ENCODE measurements at regions not wholly inside any gene's neighbourhood (a gene's known extent, or its start where the extent isn't known, plus 50 kb on each side); places are given as distances from the start of the nearest gene placed in this dataset.

GRCh38 chr11:19604679-19605375 lies 107.8 kb upstream of the NAV2 start:
- Histone ChIP-seq H3K9me3 (replicated peaks in 1 of 2; ENCODE audit: control insufficient read depth in 2 of 2, insufficient read depth in 1 of 2, low read depth in 1 of 2, low read length in 2 of 2) (peaks cover 0 to 3% of the 10 kb centered on the region in 2 donors), H2BK120ac (ENCODE audit: low read depth, low read length) (no peak overlapping the region), H2AK5ac (ENCODE audit: low read depth, low read length) (no peak overlapping the region), H3K9ac (ENCODE audit: low read depth, low read length, poor library complexity) (no peak overlapping the region), H3K4me3 (ENCODE audit: low read length in 2 of 2) (no peak overlapping the region), H3K14ac (ENCODE audit: low read length) (no peak overlapping the region), H2AFZ (ENCODE audit: low read length) (no peak overlapping the region), H2BK15ac (ENCODE audit: low read length) (no peak overlapping the region), H3K4me1 (ENCODE audit: control insufficient read depth in 2 of 2, insufficient read depth in 1 of 2, low read depth in 1 of 2, low read length in 2 of 2) (no peaks in the 10 kb centered on the region), H3K79me1 (ENCODE audit: low read depth, low read length) (no peaks in the 10 kb centered on the region), H3K23ac (ENCODE audit: low read depth, low read length, poor library complexity) (no peak overlapping the region), H3K27me3 (ENCODE audit: control insufficient read depth in 3 of 3, insufficient read depth in 3 of 3, low read depth in 1 of 3, low read length in 3 of 3) (no peaks in the 10 kb centered on the region), H3K18ac (ENCODE audit: low read length) (no peak overlapping the region), H3K36me3 (replicated peaks in 1 of 2; ENCODE audit: control insufficient read depth in 2 of 2, insufficient read depth in 2 of 2, low read length in 2 of 2) (no peaks in the 10 kb centered on the region), H3K4ac (ENCODE audit: low read length) (no peak overlapping the region), H4K91ac (ENCODE audit: low read depth, low read length, poor library complexity) (no peak overlapping the region), H3K27ac (replicated peaks; ENCODE audit: low read length) (no peak overlapping the region), H2BK5ac (ENCODE audit: low read length) (no peak overlapping the region), H3K4me2 (ENCODE audit: insufficient read depth, low read length, poor library complexity, severe bottlenecking) (no peak overlapping the region), H2BK12ac (ENCODE audit: low read length) (no peak overlapping the region), H4K8ac (ENCODE audit: low read depth, low read length) (no peak overlapping the region)
- DNase-seq (ENCODE audit: low spot score), result no peak
- WGBS, 2 donors (ENCODE audit: extremely low coverage in 2 of 2, insufficient read length in 2 of 2, insufficient replicate concordance in 1 of 2), result no CpG with 5 or more reads among the region's 2 CpGs

- Histone ChIP-seq H3K18ac (ENCODE audit: low read length) (no peak overlapping the region), H2AFZ (ENCODE audit: low read length) (no peak overlapping the region), H3K79me1 (ENCODE audit: low read depth, low read length) (no peaks in the 10 kb centered on the region), H3K27ac (replicated peaks; ENCODE audit: low read length) (no peak overlapping the region), H3K23ac (ENCODE audit: low read depth, low read length, poor library complexity) (no peak overlapping the region), H3K36me3 (replicated peaks in 1 of 2; ENCODE audit: control insufficient read depth in 2 of 2, insufficient read depth in 2 of 2, low read length in 2 of 2) (no peaks in the 10 kb centered on the region), H3K4me3 (ENCODE audit: low read length in 2 of 2) (no peak overlapping the region), H2BK5ac (ENCODE audit: low read length) (no peak overlapping the region), H2AK5ac (ENCODE audit: low read depth, low read length) (no peak overlapping the region), H3K4me2 (ENCODE audit: insufficient read depth, low read length, poor library complexity, severe bottlenecking) (no peak overlapping the region), H3K9me3 (replicated peaks in 1 of 2; ENCODE audit: control insufficient read depth in 2 of 2, insufficient read depth in 1 of 2, low read depth in 1 of 2, low read length in 2 of 2) (peaks cover 0 to 3% of the 10 kb centered on the region in 2 donors), H2BK12ac (ENCODE audit: low read length) (no peak overlapping the region), H2BK120ac (ENCODE audit: low read depth, low read length) (no peak overlapping the region), H4K91ac (ENCODE audit: low read depth, low read length, poor library complexity) (no peak overlapping the region), H2BK15ac (ENCODE audit: low read length) (no peak overlapping the region), H3K9ac (ENCODE audit: low read depth, low read length, poor library complexity) (no peak overlapping the region), H3K27me3 (ENCODE audit: control insufficient read depth in 3 of 3, insufficient read depth in 3 of 3, low read depth in 1 of 3, low read length in 3 of 3) (no peaks in the 10 kb centered on the region), H4K8ac (ENCODE audit: low read depth, low read length) (no peak overlapping the region), H3K4me1 (ENCODE audit: control insufficient read depth in 2 of 2, insufficient read depth in 1 of 2, low read depth in 1 of 2, low read length in 2 of 2) (no peaks in the 10 kb centered on the region), H3K4ac (ENCODE audit: low read length) (no peak overlapping the region), H3K14ac (ENCODE audit: low read length) (no peak overlapping the region)
- WGBS, 2 donors (ENCODE audit: extremely low coverage in 2 of 2, insufficient read length in 2 of 2, insufficient replicate concordance in 1 of 2), result no CpG with 5 or more reads among the region's 2 CpGs
- DNase-seq (ENCODE audit: low spot score), result no peak
Observed at GRCh38 chr11:19603771-19604170, 108.9 kb upstream of the NAV2 start.

GRCh38 chr11:19602891-19603290 lies 109.7 kb upstream of the NAV2 start:
- no peak for DNase-seq (ENCODE audit: low spot score)
- no peak overlapping the region for H3K4me2 ChIP-seq (ENCODE audit: insufficient read depth, low read length, poor library complexity, severe bottlenecking)
- no peaks in the 10 kb centered on the region for H3K79me1 ChIP-seq (ENCODE audit: low read depth, low read length)
- H2BK120ac ChIP-seq (ENCODE audit: low read depth, low read length), result no peak overlapping the region
- H3K27ac ChIP-seq (replicated peaks; ENCODE audit: low read length), result no peak overlapping the region
- peaks cover 0 to 4% of the 10 kb centered on the region in 2 donors for H3K4me1 ChIP-seq (ENCODE audit: control insufficient read depth in 2 of 2, insufficient read depth in 1 of 2, low read depth in 1 of 2, low read length in 2 of 2)
- no peak overlapping the region for H3K23ac ChIP-seq (ENCODE audit: low read depth, low read length, poor library complexity)
- no peaks in the 10 kb centered on the region for H3K36me3 ChIP-seq (replicated peaks in 1 of 2; ENCODE audit: control insufficient read depth in 2 of 2, insufficient read depth in 2 of 2, low read length in 2 of 2)
- no peaks in the 10 kb centered on the region for H3K27me3 ChIP-seq (ENCODE audit: control insufficient read depth in 3 of 3, insufficient read depth in 3 of 3, low read depth in 1 of 3, low read length in 3 of 3)
- H3K9ac ChIP-seq (ENCODE audit: low read depth, low read length, poor library complexity), result no peak overlapping the region
- no peak overlapping the region for H4K91ac ChIP-seq (ENCODE audit: low read depth, low read length, poor library complexity)
- no peak overlapping the region for H2AK5ac ChIP-seq (ENCODE audit: low read depth, low read length)
- peak overlapping the region; percentile 40 for H3K18ac ChIP-seq (ENCODE audit: low read length)
- H2AFZ ChIP-seq (ENCODE audit: low read length), result no peak overlapping the region
- no peak overlapping the region for H3K14ac ChIP-seq (ENCODE audit: low read length)
- H3K9me3 ChIP-seq (replicated peaks in 1 of 2; ENCODE audit: control insufficient read depth in 2 of 2, insufficient read depth in 1 of 2, low read depth in 1 of 2, low read length in 2 of 2), result peaks cover 0 to 3% of the 10 kb centered on the region in 2 donors
- H3K4ac ChIP-seq (ENCODE audit: low read length), result no peak overlapping the region
- no peak overlapping the region for H2BK12ac ChIP-seq (ENCODE audit: low read length)
- no CpG with 5 or more reads among the region's 6 CpGs for WGBS, 2 donors (ENCODE audit: extremely low coverage in 2 of 2, insufficient read length in 2 of 2, insufficient replicate concordance in 1 of 2)
- no peak overlapping the region for H4K8ac ChIP-seq (ENCODE audit: low read depth, low read length)
- H3K4me3 ChIP-seq (ENCODE audit: low read length in 2 of 2), result no peak overlapping the region
- no peak overlapping the region for H2BK15ac ChIP-seq (ENCODE audit: low read length)
- H2BK5ac ChIP-seq (ENCODE audit: low read length), result no peak overlapping the region

- Histone ChIP-seq H3K23ac (ENCODE audit: low read depth, low read length, poor library complexity) (no peak overlapping the region), H2BK12ac (ENCODE audit: low read length) (no peak overlapping the region), H3K9ac (ENCODE audit: low read depth, low read length, poor library complexity) (no peak overlapping the region), H2BK120ac (ENCODE audit: low read depth, low read length) (no peak overlapping the region), H3K27me3 (ENCODE audit: control insufficient read depth in 3 of 3, insufficient read depth in 3 of 3, low read depth in 1 of 3, low read length in 3 of 3) (no peaks in the 10 kb centered on the region), H3K14ac (ENCODE audit: low read length) (no peak overlapping the region), H3K4me2 (ENCODE audit: insufficient read depth, low read length, poor library complexity, severe bottlenecking) (no peak overlapping the region), H2AFZ (ENCODE audit: low read length) (no peak overlapping the region), H4K8ac (ENCODE audit: low read depth, low read length) (no peak overlapping the region), H3K27ac (replicated peaks; ENCODE audit: low read length) (no peak overlapping the region), H3K4ac (ENCODE audit: low read length) (no peak overlapping the region), H2AK5ac (ENCODE audit: low read depth, low read length) (no peak overlapping the region), H3K36me3 (replicated peaks in 1 of 2; ENCODE audit: control insufficient read depth in 2 of 2, insufficient read depth in 2 of 2, low read length in 2 of 2) (no peaks in the 10 kb centered on the region), H4K91ac (ENCODE audit: low read depth, low read length, poor library complexity) (no peak overlapping the region), H2BK15ac (ENCODE audit: low read length) (no peak overlapping the region), H3K18ac (ENCODE audit: low read length) (no peak overlapping the region), H3K4me3 (ENCODE audit: low read length in 2 of 2) (no peak overlapping the region), H3K9me3 (replicated peaks in 1 of 2; ENCODE audit: control insufficient read depth in 2 of 2, insufficient read depth in 1 of 2, low read depth in 1 of 2, low read length in 2 of 2) (peaks cover 0 to 3% of the 10 kb centered on the region in 2 donors), H3K4me1 (ENCODE audit: control insufficient read depth in 2 of 2, insufficient read depth in 1 of 2, low read depth in 1 of 2, low read length in 2 of 2) (peaks cover 2 to 4% of the 10 kb centered on the region in 2 donors), H2BK5ac (ENCODE audit: low read length) (no peak overlapping the region), H3K79me1 (ENCODE audit: low read depth, low read length) (no peaks in the 10 kb centered on the region)
- DNase-seq (ENCODE audit: low spot score), result no peak
- no CpG with 5 or more reads among the region's 6 CpGs for WGBS, 2 donors (ENCODE audit: extremely low coverage in 2 of 2, insufficient read length in 2 of 2, insufficient replicate concordance in 1 of 2)
Observed at GRCh38 chr11:19602406-19602805, 110.2 kb upstream of the NAV2 start.

Measured in neuronal stem cell (in vitro differentiated cells).